GM19463 (cell line): ENCODE measurements at regions not wholly inside any gene's neighbourhood (a gene's known extent, or its start where the extent isn't known, plus 50 kb on each side); places are given as distances from the start of the nearest gene placed in this dataset.

ENCODE experiments used
- ATAC-seq: cut with Tn5 transposase; IDR thresholded peaks from one replicate; pipeline ENCODE4 v1.9.1; 2021; ENCODE audit warnings: mild to moderate bottlenecking, moderate library complexity; ENCODE audit not compliant: unreplicated experiment

DNA sequence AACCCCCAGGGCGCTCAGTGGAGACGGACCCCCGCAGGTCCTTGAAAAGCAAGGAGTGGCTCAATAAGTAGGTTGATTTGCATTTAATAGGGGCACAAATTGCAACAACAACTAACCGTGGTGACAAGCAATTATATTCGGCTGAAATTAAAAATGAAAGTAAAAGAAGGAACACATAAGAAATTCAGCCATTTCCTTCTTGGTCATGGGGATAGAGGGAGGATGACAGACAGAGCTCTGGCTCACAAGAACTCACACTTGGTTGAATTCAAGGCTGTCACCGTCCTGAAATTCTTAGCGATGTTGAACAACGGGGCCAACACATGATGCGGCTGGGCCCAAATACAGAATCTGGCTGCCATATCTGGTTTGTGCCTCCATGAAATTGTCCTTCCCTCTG is 129.0 kb downstream of the EDN3 start:
- no peak for ATAC-seq

DNA sequence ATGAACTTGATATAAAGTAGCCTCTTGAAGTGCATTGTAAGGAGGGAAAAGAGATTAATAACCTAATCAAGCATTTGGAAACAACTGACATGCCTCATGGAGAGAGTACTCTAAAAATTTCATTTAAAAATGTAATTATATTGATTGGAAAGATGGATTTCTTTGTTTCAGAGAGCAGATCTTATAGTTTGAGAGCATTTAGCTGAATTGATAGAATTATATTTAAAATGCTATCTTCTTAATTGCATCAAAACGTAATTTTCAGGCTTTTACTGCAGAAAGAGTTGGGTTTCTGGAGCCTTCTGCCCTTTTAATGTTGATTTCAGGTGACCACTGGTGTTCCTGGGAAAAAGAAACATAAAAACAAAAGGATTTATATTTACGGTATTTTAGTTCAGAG is 130.6 kb downstream of the EDN3 start:
- ATAC-seq: no peak

DNA sequence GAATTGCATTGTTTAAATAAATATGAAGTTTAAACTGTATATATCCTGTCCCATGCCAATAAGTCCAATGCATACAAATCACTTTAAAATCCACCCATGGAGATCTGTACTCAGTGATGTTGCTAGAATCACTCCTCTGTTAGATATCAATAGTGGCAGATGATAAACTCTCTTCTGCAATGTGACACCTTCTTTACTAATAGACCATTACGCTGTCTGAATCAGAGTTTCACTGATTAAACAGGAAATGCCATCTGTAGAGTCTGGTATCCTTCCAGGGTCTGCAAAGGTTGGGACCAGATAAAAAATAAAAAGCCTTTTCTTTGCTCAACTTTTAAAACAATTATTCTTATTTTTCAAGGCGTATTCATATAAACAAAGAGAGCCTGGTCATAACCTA is 134.5 kb downstream of the EDN3 start:
- no peak for ATAC-seq

GRCh38 chr20:59435518-59435917 is 135.1 kb downstream of the EDN3 start:
- ATAC-seq: no peak

DNA sequence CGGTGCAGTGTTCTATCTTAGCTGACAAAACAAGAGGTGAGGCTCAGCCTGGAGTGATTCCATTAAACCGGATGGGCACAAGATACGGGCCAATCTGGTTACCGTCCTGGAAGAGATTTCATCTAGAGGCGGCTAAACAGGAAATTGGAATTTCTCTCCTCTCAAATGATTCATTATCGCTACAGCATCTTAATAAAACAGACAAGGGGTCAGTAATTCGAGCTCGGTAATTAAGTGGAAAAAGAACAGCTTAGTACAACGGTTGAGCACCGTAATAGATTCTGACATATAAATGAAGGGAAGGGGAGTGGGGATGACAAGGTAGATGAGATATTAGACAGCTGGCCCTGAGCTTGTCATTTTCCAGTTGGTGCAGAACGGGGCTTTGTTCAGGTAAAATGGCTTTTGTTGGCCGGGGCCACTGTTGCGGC is 137.2 kb downstream of the EDN3 start:
- no peak for ATAC-seq

- no peak for ATAC-seq
These were observed 137.8 kb downstream of the EDN3 start for GRCh38 chr20:59438201-59438600.

DNA sequence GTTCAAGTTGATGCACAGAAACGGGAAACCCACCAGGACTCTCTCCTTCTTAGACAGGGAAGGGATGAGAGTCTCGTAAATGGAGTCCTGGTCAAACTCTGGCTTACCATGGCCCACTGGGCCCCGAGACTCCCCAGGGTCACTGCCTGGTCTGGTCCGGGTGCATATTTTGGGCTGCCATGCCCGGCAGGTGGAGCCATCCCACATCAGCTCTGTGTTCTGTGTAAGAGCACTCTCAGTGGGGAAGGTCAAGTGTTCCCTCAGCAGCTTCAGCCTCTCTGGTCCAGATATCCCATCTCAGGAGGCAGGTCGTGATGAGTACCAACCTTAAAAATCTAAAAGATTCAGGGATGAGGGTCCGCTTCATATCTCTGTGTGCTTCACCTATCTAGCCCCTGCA is 138.8 kb downstream of the EDN3 start:
- no peak for ATAC-seq

DNA sequence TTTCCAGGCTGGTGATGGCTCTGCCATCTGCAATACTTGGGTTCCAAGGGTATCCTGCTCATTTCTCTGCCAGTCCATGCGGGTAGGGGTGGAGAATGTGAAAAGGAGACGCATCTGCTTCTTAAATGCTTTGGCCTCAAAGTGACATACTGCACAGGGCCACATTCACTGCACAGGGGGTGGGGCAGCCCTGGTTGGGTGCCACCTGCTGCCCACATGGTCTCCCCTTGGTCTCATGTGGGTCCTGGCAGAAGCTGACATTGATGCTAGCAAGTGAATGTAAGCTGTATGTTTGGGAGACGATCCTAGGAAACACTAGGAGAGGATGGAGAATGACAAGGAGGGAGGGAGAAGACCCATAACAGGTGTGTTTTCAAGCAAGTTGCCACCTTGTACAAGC is 140.9 kb downstream of the EDN3 start:
- ATAC-seq: no peak

GRCh38 chr20:59441860-59442810 is 141.7 kb downstream of the EDN3 start:
- no peak for ATAC-seq

- no peak for ATAC-seq
These were observed 143.1 kb downstream of the EDN3 start for GRCh38 chr20:59443550-59443949.

- no peak for ATAC-seq
These were observed 146.0 kb downstream of the EDN3 start for GRCh38 chr20:59446376-59446775.

DNA sequence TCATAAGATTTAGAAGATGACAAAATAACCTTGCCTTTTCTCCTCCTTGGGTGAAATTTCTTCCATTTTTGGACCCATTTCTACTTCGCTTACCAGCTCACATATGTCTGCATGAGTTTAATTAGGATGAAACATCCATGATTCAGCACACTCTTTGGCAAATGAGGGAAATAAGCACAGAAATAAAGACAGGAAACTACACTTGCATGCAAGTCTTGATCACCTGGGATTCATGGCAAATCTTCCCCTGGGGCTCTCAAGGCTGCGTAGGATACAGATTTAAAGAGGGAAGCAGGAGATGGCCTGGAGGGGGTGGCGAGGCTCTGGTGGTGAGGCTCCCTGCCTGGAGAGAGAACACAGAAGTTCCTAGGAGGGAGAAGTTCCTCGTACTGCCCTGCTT is 147.8 kb downstream of the EDN3 start:
- ATAC-seq: no peak

- no peak for ATAC-seq
These were observed 148.5 kb downstream of the EDN3 start for GRCh38 chr20:59448851-59449444.

DNA sequence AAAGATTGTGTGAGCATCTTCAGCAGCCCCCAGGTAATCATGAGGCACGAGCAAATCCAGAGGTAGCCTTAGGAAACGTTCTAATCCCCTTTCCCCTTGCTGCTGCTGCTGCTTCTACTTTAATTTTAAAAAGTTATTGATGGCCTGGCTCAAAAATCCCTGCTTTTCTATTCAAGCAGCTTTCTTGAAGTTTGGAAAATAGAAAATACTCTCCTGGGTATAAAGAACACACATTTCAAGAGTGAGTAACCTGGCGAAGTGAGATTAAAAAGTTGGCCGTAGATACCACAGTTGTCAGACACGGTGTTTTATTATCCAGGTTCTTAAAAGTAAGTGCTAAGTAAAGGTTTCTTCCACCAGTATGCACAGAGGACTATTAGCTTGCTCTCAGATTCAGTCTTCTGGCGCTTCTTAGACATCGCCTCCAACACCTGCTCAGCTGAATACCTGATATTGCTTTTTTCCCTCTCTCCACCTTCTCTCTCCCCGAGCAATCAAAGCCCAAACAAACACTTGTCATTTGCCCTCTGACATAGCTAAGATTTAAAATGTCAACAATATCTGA is 150.7 kb downstream of the EDN3 start:
- ATAC-seq: no peak

- ATAC-seq: no peak
These were observed 151.2 kb downstream of the EDN3 start for GRCh38 chr20:59451641-59452040.

DNA sequence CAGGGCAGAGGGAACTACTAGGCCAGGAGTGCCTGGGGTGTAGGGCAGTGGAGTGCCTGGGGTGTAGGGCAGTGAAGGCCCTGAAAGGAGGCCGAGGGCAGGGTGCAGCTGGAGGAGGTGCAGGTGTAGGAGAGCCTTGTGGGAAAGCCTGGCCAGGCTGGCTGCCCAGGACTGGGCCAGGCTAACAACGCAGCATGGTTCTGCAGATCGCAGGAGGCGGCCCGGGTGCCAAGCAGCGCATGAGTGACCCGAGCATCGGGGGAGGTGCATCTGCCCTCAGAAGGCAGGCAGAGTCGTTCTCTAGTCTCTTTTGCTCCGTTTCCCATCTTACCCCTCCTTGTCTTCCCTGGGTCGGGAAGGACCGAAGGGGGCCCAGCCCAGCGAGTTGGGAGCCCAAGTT is 151.5 kb upstream of the PHACTR3 start:
- no peak for ATAC-seq

GRCh38 chr20:59453759-59454560 is 150.4 kb upstream of the PHACTR3 start:
- no peak for ATAC-seq

DNA sequence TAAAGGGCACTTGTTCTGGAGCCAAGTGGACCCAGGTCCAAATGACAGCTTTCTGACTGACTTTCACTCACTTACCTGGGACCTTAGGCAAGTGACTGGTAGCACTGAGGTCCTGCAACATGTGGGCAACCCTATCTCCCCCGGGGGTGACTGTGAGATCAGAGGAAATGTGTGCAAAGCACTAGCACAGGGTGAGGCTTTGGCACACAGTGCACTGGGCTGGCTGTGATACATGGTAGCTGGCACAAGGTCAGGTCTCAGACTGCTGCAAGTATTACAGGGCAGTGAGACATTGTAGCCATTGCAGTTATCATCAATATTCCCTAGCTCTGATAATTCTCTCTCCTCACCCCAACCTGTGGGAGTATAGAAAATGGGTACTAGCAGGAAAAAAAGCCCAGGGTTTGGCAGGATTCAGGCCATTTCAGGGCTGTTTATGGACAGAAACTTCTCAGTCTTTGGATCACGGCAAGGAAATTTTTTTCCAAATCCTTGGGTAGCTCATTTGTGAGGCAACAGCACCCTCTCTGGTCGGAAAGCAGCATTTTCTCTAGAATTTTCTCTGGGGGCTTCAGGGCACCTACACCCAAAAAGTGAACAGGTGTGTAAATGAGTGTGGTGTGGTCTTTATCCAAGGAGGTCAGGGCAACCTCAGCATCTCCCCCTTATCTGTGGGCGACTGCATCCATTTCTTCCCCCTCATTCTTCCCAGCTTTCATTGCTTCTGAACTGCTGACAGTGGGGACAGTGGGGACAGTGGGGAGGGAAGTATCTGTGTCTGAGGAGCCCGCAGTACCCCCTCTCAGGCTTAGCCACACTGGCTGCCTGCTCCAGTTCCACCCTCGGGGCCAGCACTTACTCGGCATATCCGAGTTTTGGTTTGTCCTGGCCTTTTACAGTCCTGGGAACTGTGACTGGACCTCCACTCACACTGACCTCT is 148.7 kb upstream of the PHACTR3 start:
- no peak for ATAC-seq

DNA sequence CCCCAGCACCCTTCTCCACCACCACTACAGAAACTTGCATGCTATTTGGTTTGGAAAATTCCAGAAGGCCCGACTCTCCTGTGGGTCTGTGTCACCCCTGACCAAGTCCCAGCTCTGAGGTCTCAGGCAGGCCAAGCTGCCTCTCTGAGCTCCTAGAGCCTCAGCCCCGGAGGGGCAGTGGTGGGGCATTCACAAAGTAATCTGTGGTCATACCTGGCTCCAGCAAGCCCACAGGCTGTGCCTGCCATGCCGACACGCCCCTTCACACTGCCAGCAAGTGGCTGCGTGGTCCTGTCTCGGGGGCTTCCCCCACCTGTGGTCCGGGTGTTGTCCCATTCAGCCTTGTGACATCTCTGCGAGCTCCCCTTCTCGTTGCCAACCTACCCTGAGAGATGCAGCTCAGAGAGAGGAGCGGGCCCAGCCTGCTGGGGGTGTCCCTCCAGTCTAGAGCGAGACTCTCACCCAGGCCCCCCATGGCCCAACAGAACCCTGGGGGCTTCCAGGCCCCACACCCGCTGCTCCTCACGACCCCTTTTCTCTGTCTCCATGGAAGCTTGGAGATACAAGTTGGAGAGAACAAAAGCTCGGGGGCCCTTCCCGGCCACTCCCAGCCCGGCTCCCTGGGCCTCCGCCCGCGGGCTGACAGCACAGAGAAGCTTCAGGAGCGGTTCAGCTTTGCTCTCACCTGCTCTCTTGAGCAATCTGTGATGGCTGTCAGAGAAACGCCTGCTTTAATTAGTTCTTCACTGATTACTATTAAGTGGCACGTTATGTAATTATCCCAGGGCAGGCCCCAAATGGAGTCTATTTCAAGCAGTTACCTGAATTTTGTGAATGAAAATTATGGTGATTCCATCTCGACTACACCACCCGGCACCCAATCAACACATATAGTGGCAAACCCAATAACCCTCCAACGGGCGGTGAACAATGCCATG is 147.7 kb upstream of the PHACTR3 start:
- ATAC-seq: no peak
